ENCODE measurements at regions not wholly inside any gene's neighbourhood (a gene's known extent, or its start where the extent isn't known, plus 50 kb on each side); places are given as distances from the start of the nearest gene placed in this dataset.

DNA sequence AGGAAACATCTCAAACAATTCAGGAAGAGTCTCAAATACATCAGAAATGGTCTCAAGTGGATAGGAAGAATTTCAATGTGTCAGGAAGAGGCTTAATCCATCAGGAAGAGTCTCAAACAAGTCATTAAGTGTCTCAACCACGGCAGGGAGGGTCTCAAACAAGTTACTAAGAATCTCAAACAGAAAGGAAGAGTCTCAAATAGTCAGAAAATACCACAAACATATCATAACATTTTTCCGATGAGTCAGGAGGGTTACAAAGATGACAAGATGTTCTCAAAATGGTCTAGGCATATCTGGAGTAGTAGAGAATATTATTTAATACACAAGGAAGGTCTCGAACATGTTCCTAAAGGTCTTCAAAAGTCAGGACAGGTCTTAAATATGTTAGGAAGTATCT is 109.3 kb upstream of the USP9X start (continued):
- no peak for TF ChIP-seq ATF2 (IDR thresholded peaks at IDR 0.05; ENCODE audit: low read length)
- no peak for TF ChIP-seq GABPA (IDR thresholded peaks at IDR 0.05; ENCODE audit: borderline replicate concordance, insufficient read depth, low read length)
- no peak for TF ChIP-seq POLR2AphosphoS5 (IDR thresholded peaks at IDR 0.05; ENCODE audit: low read depth, low read length)
- TF ChIP-seq POLR2A (IDR thresholded peaks at IDR 0.05; ENCODE audit: control extremely low read depth in 1 of 2, low read depth in 2 of 2, low read length in 2 of 2): no peak

Data from H1 (cell line).